ENCODE measurements at regions not wholly inside any gene's neighbourhood (a gene's known extent, or its start where the extent isn't known, plus 50 kb on each side); places are given as distances from the start of the nearest gene placed in this dataset.

DNA sequence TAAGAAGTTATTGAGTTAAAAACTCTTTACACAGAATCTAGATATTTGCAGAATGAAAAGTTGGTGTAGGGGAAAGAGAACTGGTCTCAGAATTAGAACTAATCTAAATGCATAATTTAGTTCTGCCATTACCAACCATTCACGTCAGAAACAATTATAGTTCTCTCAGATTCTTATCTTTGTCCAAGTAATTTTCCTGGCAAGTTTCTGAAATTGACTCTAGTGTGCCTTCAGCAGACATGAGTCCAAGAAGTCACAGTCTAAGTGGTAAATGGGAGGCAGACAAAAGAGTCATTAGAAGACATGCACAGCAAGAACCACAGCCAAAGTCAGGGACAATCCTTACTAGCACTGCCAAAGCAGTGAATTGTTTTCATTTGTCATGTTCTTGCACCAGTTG, 1870.1 kb downstream of the LRRC4C start (continued):
- TF ChIP-seq FOSB (CRISPR knock-in tag; IDR thresholded peaks at IDR 0.05) (no peak), ZC3H11A (IDR thresholded peaks at IDR 0.05) (no peak), CHD2 (IDR thresholded peaks at IDR 0.05; ENCODE audit: low read length, partially characterized antibody) (no peak)
- TF ChIP-seq, protein P1, sequence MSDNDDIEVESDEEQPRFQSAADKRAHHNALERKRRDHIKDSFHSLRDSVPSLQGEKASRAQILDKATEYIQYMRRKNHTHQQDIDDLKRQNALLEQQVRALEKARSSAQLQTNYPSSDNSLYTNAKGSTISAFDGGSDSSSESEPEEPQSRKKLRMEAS (IDR thresholded peaks at IDR 0.05): no peak
- TF ChIP-seq, protein P2, sequence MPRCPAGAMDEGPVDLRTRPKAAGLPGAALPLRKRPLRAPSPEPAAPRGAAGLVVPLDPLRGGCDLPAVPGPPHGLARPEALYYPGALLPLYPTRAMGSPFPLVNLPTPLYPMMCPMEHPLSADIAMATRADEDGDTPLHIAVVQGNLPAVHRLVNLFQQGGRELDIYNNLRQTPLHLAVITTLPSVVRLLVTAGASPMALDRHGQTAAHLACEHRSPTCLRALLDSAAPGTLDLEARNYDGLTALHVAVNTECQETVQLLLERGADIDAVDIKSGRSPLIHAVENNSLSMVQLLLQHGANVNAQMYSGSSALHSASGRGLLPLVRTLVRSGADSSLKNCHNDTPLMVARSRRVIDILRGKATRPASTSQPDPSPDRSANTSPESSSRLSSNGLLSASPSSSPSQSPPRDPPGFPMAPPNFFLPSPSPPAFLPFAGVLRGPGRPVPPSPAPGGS (IDR thresholded peaks at IDR 0.05): no peak
- TF ChIP-seq, protein P3, sequence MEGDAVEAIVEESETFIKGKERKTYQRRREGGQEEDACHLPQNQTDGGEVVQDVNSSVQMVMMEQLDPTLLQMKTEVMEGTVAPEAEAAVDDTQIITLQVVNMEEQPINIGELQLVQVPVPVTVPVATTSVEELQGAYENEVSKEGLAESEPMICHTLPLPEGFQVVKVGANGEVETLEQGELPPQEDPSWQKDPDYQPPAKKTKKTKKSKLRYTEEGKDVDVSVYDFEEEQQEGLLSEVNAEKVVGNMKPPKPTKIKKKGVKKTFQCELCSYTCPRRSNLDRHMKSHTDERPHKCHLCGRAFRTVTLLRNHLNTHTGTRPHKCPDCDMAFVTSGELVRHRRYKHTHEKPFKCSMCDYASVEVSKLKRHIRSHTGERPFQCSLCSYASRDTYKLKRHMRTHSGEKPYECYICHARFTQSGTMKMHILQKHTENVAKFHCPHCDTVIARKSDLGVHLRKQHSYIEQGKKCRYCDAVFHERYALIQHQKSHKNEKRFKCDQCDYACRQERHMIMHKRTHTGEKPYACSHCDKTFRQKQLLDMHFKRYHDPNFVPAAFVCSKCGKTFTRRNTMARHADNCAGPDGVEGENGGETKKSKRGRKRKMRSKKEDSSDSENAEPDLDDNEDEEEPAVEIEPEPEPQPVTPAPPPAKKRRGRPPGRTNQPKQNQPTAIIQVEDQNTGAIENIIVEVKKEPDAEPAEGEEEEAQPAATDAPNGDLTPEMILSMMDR (IDR thresholded peaks at IDR 0.05): no peak

- DNase-seq (ENCODE audit: low read depth in 1 of 2, low spot score in 1 of 2) (no peak), FAIRE-seq (no peak), ATAC-seq (no peak)
- H3K9me3 ChIP-seq: 0 out of 3 replicates have a peak, but pooled peaks cover 2% of the 10 kb centered on the region
- ChIA-PET CTCF (no interaction called here), POLR2A (no interaction called here)
- H3K4me2 ChIP-seq: no peak overlapping the region
- 2% methylated on average over 1 of the region's 1 CpG for WGBS (ENCODE audit: missing lambda C conversion rate)
- no peaks in the 10 kb centered on the region for H3K4me1 ChIP-seq
- no peak overlapping the region for H3K27ac ChIP-seq
- TF ChIP-seq ATOH8 (CRISPR knock-in tag; IDR thresholded peaks at IDR 0.05; ENCODE audit: low read depth) (no peak), HOXB5 (CRISPR knock-in tag; IDR thresholded peaks at IDR 0.05) (no peak), RCOR1 (IDR thresholded peaks at IDR 0.05; ENCODE audit: low read depth, low read length) (no peak), SREBF2 (IDR thresholded peaks at IDR 0.05) (no peak), MAZ (IDR thresholded peaks at IDR 0.05; ENCODE audit: borderline replicate concordance, low read depth, low read length) (no peak), NR3C1 (IDR thresholded peaks at IDR 0.05) (no peak), FOXS1 (CRISPR knock-in tag; IDR thresholded peaks at IDR 0.05) (no peak), BHLHE40 (IDR thresholded peaks at IDR 0.05; ENCODE audit: low read depth, low read length) (no peak), KDM5A (IDR thresholded peaks at IDR 0.05) (no peak), HDAC2 (IDR thresholded peaks at IDR 0.05) (no peak), CHD2 (IDR thresholded peaks at IDR 0.05; ENCODE audit: low read length, partially characterized antibody) (no peak), ESRRA (IDR thresholded peaks at IDR 0.05; ENCODE audit: borderline replicate concordance, low read length) (no peak), MYC (IDR thresholded peaks at IDR 0.05; ENCODE audit: borderline replicate concordance, low read length) (no peak)
- TF ChIP-seq, protein P4, sequence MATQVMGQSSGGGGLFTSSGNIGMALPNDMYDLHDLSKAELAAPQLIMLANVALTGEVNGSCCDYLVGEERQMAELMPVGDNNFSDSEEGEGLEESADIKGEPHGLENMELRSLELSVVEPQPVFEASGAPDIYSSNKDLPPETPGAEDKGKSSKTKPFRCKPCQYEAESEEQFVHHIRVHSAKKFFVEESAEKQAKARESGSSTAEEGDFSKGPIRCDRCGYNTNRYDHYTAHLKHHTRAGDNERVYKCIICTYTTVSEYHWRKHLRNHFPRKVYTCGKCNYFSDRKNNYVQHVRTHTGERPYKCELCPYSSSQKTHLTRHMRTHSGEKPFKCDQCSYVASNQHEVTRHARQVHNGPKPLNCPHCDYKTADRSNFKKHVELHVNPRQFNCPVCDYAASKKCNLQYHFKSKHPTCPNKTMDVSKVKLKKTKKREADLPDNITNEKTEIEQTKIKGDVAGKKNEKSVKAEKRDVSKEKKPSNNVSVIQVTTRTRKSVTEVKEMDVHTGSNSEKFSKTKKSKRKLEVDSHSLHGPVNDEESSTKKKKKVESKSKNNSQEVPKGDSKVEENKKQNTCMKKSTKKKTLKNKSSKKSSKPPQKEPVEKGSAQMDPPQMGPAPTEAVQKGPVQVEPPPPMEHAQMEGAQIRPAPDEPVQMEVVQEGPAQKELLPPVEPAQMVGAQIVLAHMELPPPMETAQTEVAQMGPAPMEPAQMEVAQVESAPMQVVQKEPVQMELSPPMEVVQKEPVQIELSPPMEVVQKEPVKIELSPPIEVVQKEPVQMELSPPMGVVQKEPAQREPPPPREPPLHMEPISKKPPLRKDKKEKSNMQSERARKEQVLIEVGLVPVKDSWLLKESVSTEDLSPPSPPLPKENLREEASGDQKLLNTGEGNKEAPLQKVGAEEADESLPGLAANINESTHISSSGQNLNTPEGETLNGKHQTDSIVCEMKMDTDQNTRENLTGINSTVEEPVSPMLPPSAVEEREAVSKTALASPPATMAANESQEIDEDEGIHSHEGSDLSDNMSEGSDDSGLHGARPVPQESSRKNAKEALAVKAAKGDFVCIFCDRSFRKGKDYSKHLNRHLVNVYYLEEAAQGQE (IDR thresholded peaks at IDR 0.05): no peak
- TF ChIP-seq, protein P5, sequence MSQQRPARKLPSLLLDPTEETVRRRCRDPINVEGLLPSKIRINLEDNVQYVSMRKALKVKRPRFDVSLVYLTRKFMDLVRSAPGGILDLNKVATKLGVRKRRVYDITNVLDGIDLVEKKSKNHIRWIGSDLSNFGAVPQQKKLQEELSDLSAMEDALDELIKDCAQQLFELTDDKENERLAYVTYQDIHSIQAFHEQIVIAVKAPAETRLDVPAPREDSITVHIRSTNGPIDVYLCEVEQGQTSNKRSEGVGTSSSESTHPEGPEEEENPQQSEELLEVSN (IDR thresholded peaks at IDR 0.05; ENCODE audit: borderline replicate concordance, low read depth): no peak
- TF ChIP-seq, protein P6, sequence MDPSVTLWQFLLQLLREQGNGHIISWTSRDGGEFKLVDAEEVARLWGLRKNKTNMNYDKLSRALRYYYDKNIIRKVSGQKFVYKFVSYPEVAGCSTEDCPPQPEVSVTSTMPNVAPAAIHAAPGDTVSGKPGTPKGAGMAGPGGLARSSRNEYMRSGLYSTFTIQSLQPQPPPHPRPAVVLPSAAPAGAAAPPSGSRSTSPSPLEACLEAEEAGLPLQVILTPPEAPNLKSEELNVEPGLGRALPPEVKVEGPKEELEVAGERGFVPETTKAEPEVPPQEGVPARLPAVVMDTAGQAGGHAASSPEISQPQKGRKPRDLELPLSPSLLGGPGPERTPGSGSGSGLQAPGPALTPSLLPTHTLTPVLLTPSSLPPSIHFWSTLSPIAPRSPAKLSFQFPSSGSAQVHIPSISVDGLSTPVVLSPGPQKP (IDR thresholded peaks at IDR 0.05; ENCODE audit: low read depth, low read length): no peak
- TF ChIP-seq, protein P1 (IDR thresholded peaks at IDR 0.05): no peak
- H3K4me3 ChIP-seq: no peak overlapping the region
Measured at GRCh38 chr11:39586036-39586435, 1873.4 kb downstream of the LRRC4C start.

Data from A549 (cell line).